ENCODE measurements at regions not wholly inside any gene's neighbourhood (a gene's known extent, or its start where the extent isn't known, plus 50 kb on each side); places are given as distances from the start of the nearest gene placed in this dataset. TPM values are rescaled to one million over a fixed set of nuclear protein-coding genes. Genes with fewer than 3 reads are reported as not detected.

DNA sequence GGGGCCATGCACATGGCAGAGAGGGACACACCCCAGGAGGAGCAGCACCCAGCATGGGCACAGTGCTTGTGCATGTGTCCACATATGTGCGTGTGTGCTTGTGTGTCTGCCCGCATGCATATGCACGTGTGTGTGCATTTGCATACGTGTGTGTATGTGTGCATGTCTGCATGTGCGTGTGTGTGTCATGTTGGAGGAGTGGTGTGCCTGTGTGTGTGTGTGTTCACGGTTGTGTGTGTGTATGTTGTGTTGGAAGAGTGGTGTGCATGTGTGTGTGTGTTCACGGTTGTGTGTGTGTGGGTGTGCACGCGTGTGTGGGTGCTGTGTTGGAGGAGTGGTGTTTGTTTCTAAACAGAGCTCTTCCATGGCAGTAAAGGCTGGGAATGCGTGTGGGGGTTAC, 50.7 kb upstream of the SLCO4A1 start (continued):
- TF ChIP-seq, protein P1, sequence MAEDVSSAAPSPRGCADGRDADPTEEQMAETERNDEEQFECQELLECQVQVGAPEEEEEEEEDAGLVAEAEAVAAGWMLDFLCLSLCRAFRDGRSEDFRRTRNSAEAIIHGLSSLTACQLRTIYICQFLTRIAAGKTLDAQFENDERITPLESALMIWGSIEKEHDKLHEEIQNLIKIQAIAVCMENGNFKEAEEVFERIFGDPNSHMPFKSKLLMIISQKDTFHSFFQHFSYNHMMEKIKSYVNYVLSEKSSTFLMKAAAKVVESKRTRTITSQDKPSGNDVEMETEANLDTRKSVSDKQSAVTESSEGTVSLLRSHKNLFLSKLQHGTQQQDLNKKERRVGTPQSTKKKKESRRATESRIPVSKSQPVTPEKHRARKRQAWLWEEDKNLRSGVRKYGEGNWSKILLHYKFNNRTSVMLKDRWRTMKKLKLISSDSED (CRISPR knock-in tag; IDR thresholded peaks at IDR 0.05) = no peak
- no peak for TF ChIP-seq RAD51 (IDR thresholded peaks at IDR 0.05; ENCODE audit: borderline replicate concordance)
- no peak for TF ChIP-seq HDAC6 (IDR thresholded peaks at IDR 0.05; ENCODE audit: low read depth, low read length)
- TF ChIP-seq ZNF614 (CRISPR knock-in tag; IDR thresholded peaks at IDR 0.05; ENCODE audit: borderline replicate concordance) = no peak
- TF ChIP-seq, protein P2, sequence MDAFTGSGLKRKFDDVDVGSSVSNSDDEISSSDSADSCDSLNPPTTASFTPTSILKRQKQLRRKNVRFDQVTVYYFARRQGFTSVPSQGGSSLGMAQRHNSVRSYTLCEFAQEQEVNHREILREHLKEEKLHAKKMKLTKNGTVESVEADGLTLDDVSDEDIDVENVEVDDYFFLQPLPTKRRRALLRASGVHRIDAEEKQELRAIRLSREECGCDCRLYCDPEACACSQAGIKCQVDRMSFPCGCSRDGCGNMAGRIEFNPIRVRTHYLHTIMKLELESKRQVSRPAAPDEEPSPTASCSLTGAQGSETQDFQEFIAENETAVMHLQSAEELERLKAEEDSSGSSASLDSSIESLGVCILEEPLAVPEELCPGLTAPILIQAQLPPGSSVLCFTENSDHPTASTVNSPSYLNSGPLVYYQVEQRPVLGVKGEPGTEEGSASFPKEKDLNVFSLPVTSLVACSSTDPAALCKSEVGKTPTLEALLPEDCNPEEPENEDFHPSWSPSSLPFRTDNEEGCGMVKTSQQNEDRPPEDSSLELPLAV (CRISPR knock-in tag; conservative IDR thresholded peaks at IDR 0.05; ENCODE audit: low read depth) = no peak
- no peak for TF ChIP-seq ZNF326 (CRISPR knock-in tag; IDR thresholded peaks at IDR 0.05; ENCODE audit: borderline replicate concordance)
- no peak for TF ChIP-seq FOXC1 (CRISPR knock-in tag; IDR thresholded peaks at IDR 0.05; ENCODE audit: borderline replicate concordance)
- TF ChIP-seq ZFY (CRISPR knock-in tag; IDR thresholded peaks at IDR 0.05) = no peak
- no peak for TF ChIP-seq CBX2 (IDR thresholded peaks at IDR 0.05; ENCODE audit: low read depth, low read length)
- TF ChIP-seq CBX2 (CRISPR knock-in tag; IDR thresholded peaks at IDR 0.05; ENCODE audit: low read depth) = no peak
- no peak; the same call in 1 of the 2 replicates for TF ChIP-seq ATM (IDR thresholded peaks at IDR 0.05; ENCODE audit: borderline replicate concordance)
- TF ChIP-seq SIN3B (IDR thresholded peaks at IDR 0.05; ENCODE audit: low read length) = no peak
- TF ChIP-seq CHD4 (IDR thresholded peaks at IDR 0.05; ENCODE audit: borderline replicate concordance, low read length) = no peak
- no peak for TF ChIP-seq MYC (CRISPR knock-in tag; IDR thresholded peaks at IDR 0.05; ENCODE audit: borderline replicate concordance)
- no peak for TF ChIP-seq FOXA3 (CRISPR knock-in tag; IDR thresholded peaks at IDR 0.05)

Small RNA genes in the stretch of these regions (microRNA-seq; reads per million reads assigned to microRNA genes)
- gene MIR1-1 (not detected), gene MIR133A2 (not detected)

Small RNA genes in the stretch of these regions (small RNA-seq; reads per million reads assigned to genes)
- 0 reads per million in 3 experiments for gene MIR1-1 (ENCODE audit: insufficient read depth in 2 of 3, insufficient read length in 3 of 3, low read depth in 2 of 3, low replicate concordance in 1 of 3)

Measured in HepG2 (cell line).